ENCODE measurements at regions not wholly inside any gene's neighbourhood (a gene's known extent, or its start where the extent isn't known, plus 50 kb on each side); places are given as distances from the start of the nearest gene placed in this dataset.
A peak's percentile ranks its signal among the peaks of the same experiment; 100 is the strongest.
"Not testable (repeated sequence)": the region's sequence is repeated elsewhere in the genome, so short reads cannot be mapped to it uniquely, and the experiment has no call there.

GRCh38 chr5:18745988-18746615 is 1111.8 kb downstream of the TAF11L14 start:
- peak; percentile 28 for DNase-seq

- DNase-seq = no peak
Measured at GRCh38 chr5:18749763-18750162, 1115.5 kb downstream of the TAF11L14 start.

GRCh38 chr5:18752317-18752716 is 1118.1 kb downstream of the TAF11L14 start:
- no peak for DNase-seq

- no peak for DNase-seq
Measured at GRCh38 chr5:18754201-18754600, 1119.9 kb downstream of the TAF11L14 start.

GRCh38 chr5:18761801-18762200 is 1127.5 kb downstream of the TAF11L14 start:
- DNase-seq = no peak

GRCh38 chr5:18764161-18764560 is 1129.9 kb downstream of the TAF11L14 start:
- no peak for DNase-seq

GRCh38 chr5:18765304-18765703 is 1131.0 kb downstream of the TAF11L14 start:
- no peak for DNase-seq

GRCh38 chr5:18771097-18771610 is 1136.9 kb downstream of the TAF11L14 start:
- DNase-seq = no peak

- DNase-seq = no peak
Measured at GRCh38 chr5:18772475-18772874, 1138.2 kb downstream of the TAF11L14 start.

- DNase-seq = no peak
Measured at GRCh38 chr5:18778225-18778624, 1144.0 kb downstream of the TAF11L14 start.

GRCh38 chr5:18789218-18789998 is 1155.1 kb downstream of the TAF11L14 start:
- DNase-seq = no peak

- DNase-seq = no peak
Measured at GRCh38 chr5:18792145-18792544, 1157.9 kb downstream of the TAF11L14 start.

GRCh38 chr5:18797222-18797621 is 1163.0 kb downstream of the TAF11L14 start:
- no peak for DNase-seq

- no peak for DNase-seq
Measured at GRCh38 chr5:18798058-18798457, 1163.8 kb downstream of the TAF11L14 start.

GRCh38 chr5:18799482-18800128 is 1165.3 kb downstream of the TAF11L14 start:
- DNase-seq = no peak

GRCh38 chr5:18800293-18801025 is 1166.2 kb downstream of the TAF11L14 start:
- DNase-seq = no peak

GRCh38 chr5:18801413-18801812 is 1167.2 kb downstream of the TAF11L14 start:
- not testable (repeated sequence) for DNase-seq

- DNase-seq = no peak
Measured at GRCh38 chr5:18802336-18802735, 1168.1 kb downstream of the TAF11L14 start.

GRCh38 chr5:18805376-18805775 is 1171.1 kb downstream of the TAF11L14 start:
- no peak for DNase-seq

- DNase-seq = no peak
Measured at GRCh38 chr5:18807256-18808149, 1173.2 kb downstream of the TAF11L14 start.

GRCh38 chr5:18811661-18812060 is 1176.3 kb downstream of the CDH18 start:
- DNase-seq = no peak

GRCh38 chr5:18828351-18828750 is 1159.6 kb downstream of the CDH18 start:
- DNase-seq = no peak

Measured in EL (cell line).